Thymus (tissue), 11 donors: ENCODE measurements at regions not wholly inside any gene's neighbourhood (a gene's known extent, or its start where the extent isn't known, plus 50 kb on each side); places are given as distances from the start of the nearest gene placed in this dataset.

Experiments used
- DNase-seq, 9 donors: peaks; one replicate each; pipeline ENCODE4 v3.0.0-alpha.2; 2013; ENCODE audit warnings: low spot score in 9 of 9, low read depth in 6 of 9, missing footprints in 1 of 9
- H3K27ac ChIP-seq, 2 donors: one replicate each; pipeline ENCODE4 v1.5.1; 2013; ENCODE audit warnings: control low read depth in 1 of 2, low read depth in 1 of 2, low read length in 1 of 2, mild to moderate bottlenecking in 1 of 2, moderate library complexity in 1 of 2
- H3K27me3 ChIP-seq, 2 donors: one replicate each; pipeline ENCODE4 v1.5.1; 2013; ENCODE audit warnings: low read length in 1 of 2; ENCODE audit not compliant: control insufficient read depth in 2 of 2, insufficient read depth in 1 of 2
- H3K36me3 ChIP-seq, 2 donors: one replicate each; pipeline ENCODE4 v1.5.1; 2013; ENCODE audit warnings: low read length in 1 of 2, mild to moderate bottlenecking in 1 of 2, moderate library complexity in 1 of 2; ENCODE audit not compliant: control insufficient read depth in 2 of 2, insufficient read depth in 2 of 2
- H3K4me1 ChIP-seq, 2 donors: one replicate each; pipeline ENCODE4 v1.5.1; 2013; ENCODE audit warnings: low read length in 2 of 2; ENCODE audit not compliant: control insufficient read depth in 2 of 2, insufficient read depth in 2 of 2
- H3K4me3 ChIP-seq, 2 donors: one replicate each; pipeline ENCODE4 v1.5.1; 2013; ENCODE audit warnings: low read length in 2 of 2, control low read depth in 1 of 2, mild to moderate bottlenecking in 1 of 2
- H3K9me3 ChIP-seq, 2 donors: one replicate each; pipeline ENCODE4 v1.5.1; 2013; ENCODE audit warnings: low read length in 1 of 2, mild to moderate bottlenecking in 1 of 2; ENCODE audit not compliant: control insufficient read depth in 2 of 2, insufficient read depth in 1 of 2
- WGBS: extraction: QIAGEN DNeasy Blood & Tissue Kit; methylation state at CpG from one replicate; pipeline ENCODE4 v1.1.7; 2013; 5-methylcytosine and 5-hydroxymethylcytosine counted together
- donor health status: healthy.

GRCh38 chr9:74322661-74323314, 174.3 kb upstream of the RORB start:
- H3K27ac ChIP-seq: peak overlapping the region in 1 of 2 donors; percentile 20
- no peaks in the 10 kb centered on the region for H3K9me3 ChIP-seq
- peaks cover 0 to 6% of the 10 kb centered on the region in 2 donors for H3K4me1 ChIP-seq
- H3K36me3 ChIP-seq: no peaks in the 10 kb centered on the region
- no peak overlapping the region for H3K4me3 ChIP-seq
- peak in 3 of 9 donors; percentile 25 to 71 (median 47) for DNase-seq
- WGBS: 60% methylated on average over 3 of the region's 3 CpGs
- no peaks in the 10 kb centered on the region for H3K27me3 ChIP-seq

GRCh38 chr9:74330487-74331214, 166.5 kb upstream of the RORB start:
- Histone ChIP-seq H3K27me3 (no peaks in the 10 kb centered on the region), H3K4me1 (peaks cover 8 to 13% of the 10 kb centered on the region in 2 donors), H3K36me3 (no peaks in the 10 kb centered on the region), H3K4me3 (no peak overlapping the region), H3K9me3 (no peaks in the 10 kb centered on the region), H3K27ac (no peak overlapping the region)
- 80% methylated on average over 2 of the region's 2 CpGs for WGBS
- DNase-seq: no peak

- Histone ChIP-seq H3K27ac (no peak overlapping the region), H3K4me1 (peaks cover 8 to 13% of the 10 kb centered on the region in 2 donors), H3K9me3 (no peaks in the 10 kb centered on the region), H3K36me3 (no peaks in the 10 kb centered on the region), H3K27me3 (no peaks in the 10 kb centered on the region), H3K4me3 (no peak overlapping the region)
- WGBS: 96% methylated on average over 3 of the region's 3 CpGs
- DNase-seq: no peak
Observed at GRCh38 chr9:74331607-74332006, 165.5 kb upstream of the RORB start.

- H3K4me3 ChIP-seq: no peak overlapping the region
- peak in 8 of 9 donors; percentile 44 to 92 (median 72) for DNase-seq
- H3K9me3 ChIP-seq: no peaks in the 10 kb centered on the region
- 10% methylated on average over 5 of the region's 5 CpGs for WGBS
- H3K36me3 ChIP-seq: no peaks in the 10 kb centered on the region
- H3K27me3 ChIP-seq: no peaks in the 10 kb centered on the region
- peaks cover 8 to 13% of the 10 kb centered on the region in 2 donors for H3K4me1 ChIP-seq
- no peak overlapping the region for H3K27ac ChIP-seq
Observed at GRCh38 chr9:74333384-74334032, 163.6 kb upstream of the RORB start.

DNA sequence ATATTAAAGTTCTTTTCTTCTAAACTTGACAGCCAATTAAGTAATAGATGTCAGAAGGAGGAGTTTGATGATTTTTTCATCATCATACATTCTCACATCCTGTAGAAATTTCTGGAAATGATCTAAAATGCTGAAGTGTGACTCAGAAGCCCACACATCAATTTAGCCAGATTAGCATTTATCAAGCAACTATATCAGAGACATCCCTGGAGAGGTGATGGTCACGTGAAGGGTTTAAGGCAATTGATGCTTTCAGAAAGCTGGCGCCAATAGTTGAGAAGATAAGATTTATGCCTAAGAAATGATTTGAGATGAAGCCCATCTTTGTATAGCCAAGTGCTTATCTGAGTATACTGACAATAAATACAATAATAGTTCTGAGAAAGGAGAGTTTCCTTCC, 162.9 kb upstream of the RORB start:
- Histone ChIP-seq H3K36me3 (no peaks in the 10 kb centered on the region), H3K27ac (no peak overlapping the region), H3K27me3 (no peaks in the 10 kb centered on the region), H3K4me3 (no peak overlapping the region), H3K4me1 (peaks cover 8 to 13% of the 10 kb centered on the region in 2 donors), H3K9me3 (no peaks in the 10 kb centered on the region)
- WGBS: 88% methylated on average over 2 of the region's 2 CpGs
- DNase-seq: peak in 1 of 9 donors; percentile 15

DNA sequence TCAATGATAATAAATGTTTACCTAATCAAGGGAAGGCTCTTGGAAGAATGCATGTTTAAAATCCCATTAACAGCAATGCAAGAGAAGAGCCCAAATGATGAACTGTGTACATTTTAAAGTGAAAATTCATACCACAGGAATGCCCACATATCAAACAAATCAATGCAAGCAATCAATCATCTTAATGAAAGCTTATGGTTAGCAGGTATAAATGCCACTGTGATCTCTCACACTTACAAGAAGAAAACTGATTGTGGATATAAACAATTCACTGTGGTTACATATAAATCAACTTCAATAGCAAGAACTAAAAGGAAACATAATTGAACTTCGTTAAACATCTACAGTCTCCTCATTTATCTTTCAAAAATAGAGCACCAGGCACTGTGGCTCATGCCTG, 161.0 kb upstream of the RORB start:
- Histone ChIP-seq H3K27ac (no peak overlapping the region), H3K4me3 (no peak overlapping the region), H3K9me3 (no peaks in the 10 kb centered on the region), H3K36me3 (no peaks in the 10 kb centered on the region), H3K4me1 (peaks cover 8 to 13% of the 10 kb centered on the region in 2 donors), H3K27me3 (no peaks in the 10 kb centered on the region)
- WGBS: 33% methylated on average over 1 of the region's 1 CpG
- DNase-seq: no peak

DNA sequence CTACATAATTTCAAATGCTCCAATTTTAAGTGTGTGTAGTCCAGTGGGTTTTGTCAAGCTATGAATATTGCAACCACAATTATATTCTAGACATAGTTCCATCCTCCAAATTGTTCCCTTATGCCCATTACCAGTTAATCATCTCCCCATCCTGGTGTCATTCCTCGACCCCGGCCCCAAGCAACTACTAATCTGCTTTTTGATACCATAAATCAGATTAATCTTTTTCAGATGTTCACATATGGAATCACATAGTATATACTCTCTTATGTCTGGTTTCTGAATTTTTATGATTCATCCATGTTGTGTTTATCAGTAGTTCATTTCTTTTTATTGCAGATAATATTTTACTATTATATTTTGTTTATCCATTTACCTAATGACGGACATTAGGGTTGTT, 148.4 kb upstream of the RORB start:
- H3K36me3 ChIP-seq: no peaks in the 10 kb centered on the region

DNA sequence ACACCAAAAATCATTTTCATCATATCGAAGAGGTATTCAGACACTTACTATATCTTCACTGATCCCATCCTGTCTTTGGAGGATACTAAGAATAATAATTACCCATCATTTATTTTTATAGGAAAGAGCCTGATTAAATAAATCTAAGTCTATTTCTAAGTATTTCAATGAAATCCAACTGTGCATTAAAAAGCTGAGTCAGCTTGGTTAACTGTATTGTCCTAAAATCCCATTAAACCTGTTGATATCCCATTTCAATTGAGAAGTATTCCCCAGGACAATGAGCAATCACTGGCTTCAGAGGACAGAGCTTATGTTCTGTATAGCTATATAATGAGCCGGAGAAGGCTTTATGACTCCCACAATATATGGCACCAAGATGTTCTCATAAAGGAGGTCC, 142.0 kb upstream of the RORB start:
- H3K36me3 ChIP-seq: no peaks in the 10 kb centered on the region
- H3K4me1 ChIP-seq: no peaks in the 10 kb centered on the region
- 97% methylated on average over 2 of the region's 2 CpGs for WGBS
- H3K27me3 ChIP-seq: no peaks in the 10 kb centered on the region
- no peak for DNase-seq
- no peaks in the 10 kb centered on the region for H3K9me3 ChIP-seq
- no peak overlapping the region for H3K4me3 ChIP-seq
- no peak overlapping the region for H3K27ac ChIP-seq

More for the DNA sequence above, 148.4 kb upstream of the RORB start:
- WGBS: 97% methylated on average over 3 of the region's 3 CpGs
- H3K4me3 ChIP-seq: no peak overlapping the region
- DNase-seq: no peak
- no peaks in the 10 kb centered on the region for H3K27me3 ChIP-seq
- no peaks in the 10 kb centered on the region for H3K9me3 ChIP-seq
- H3K4me1 ChIP-seq: no peaks in the 10 kb centered on the region
- no peak overlapping the region for H3K27ac ChIP-seq

DNA sequence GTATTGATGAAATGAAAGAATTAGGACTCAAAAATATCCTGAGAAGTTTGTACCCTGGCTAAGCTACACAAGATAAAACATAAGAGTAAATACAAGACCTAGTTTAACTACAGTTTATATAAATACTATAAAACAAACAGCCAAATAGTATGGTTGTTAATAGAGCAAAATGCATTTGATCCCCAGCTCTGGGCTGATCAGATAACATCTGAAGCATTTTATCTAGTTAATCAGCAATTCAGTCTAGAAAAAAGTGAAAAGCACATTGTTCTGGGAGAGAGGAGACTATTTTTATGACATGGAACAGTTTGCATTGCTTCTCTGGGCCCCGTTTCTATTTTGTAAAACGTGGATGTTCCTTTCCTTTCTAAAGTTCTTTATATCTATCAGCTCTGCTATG, 139.6 kb upstream of the RORB start:
- WGBS: 79% methylated on average over 2 of the region's 2 CpGs
- Histone ChIP-seq H3K9me3 (no peaks in the 10 kb centered on the region), H3K4me1 (no peaks in the 10 kb centered on the region), H3K4me3 (no peak overlapping the region), H3K36me3 (no peaks in the 10 kb centered on the region), H3K27ac (no peak overlapping the region), H3K27me3 (no peaks in the 10 kb centered on the region)
- DNase-seq: no peak
